SU-DHL-6 (cell line): ENCODE measurements at regions not wholly inside any gene's neighbourhood (a gene's known extent, or its start where the extent isn't known, plus 50 kb on each side); places are given as distances from the start of the nearest gene placed in this dataset.

Source experiments
- CTCF ChIP-seq: fragments of 200-600 bp; sonication (generic); IDR thresholded peaks from one replicate; pipeline ENCODE4 v1.5.1; 2017; ENCODE audit warnings: antibody characterized with exemption, mild to moderate bottlenecking, low read length, moderate library complexity; ENCODE audit not compliant: insufficient read depth, poor library complexity, severe bottlenecking
- EZH2phosphoT487 ChIP-seq: fragments of 200-600 bp; sonication (generic), shearing (Covaris generic); conservative IDR thresholded peaks from 2 replicates; pipeline ENCODE4 v1.6.1; 2018; ENCODE audit warnings: mild to moderate bottlenecking, antibody characterized with exemption, low read length, moderate library complexity, mixed read lengths

GRCh38 chr10:62529396-62529795, 155.2 kb downstream of the ZNF365 start:
- no peak for TF ChIP-seq CTCF
- no peak for TF ChIP-seq EZH2phosphoT487
